Duodenal mucosa (tissue), 2 donors: ENCODE measurements at regions not wholly inside any gene's neighbourhood (a gene's known extent, or its start where the extent isn't known, plus 50 kb on each side); places are given as distances from the start of the nearest gene placed in this dataset.

ENCODE experiments used
- H3K27ac ChIP-seq: one replicate; pipeline ENCODE4 v1.7.0; 2013; ENCODE audit warnings: low read depth, low read length
- H3K27me3 ChIP-seq, 2 donors: one replicate each; pipeline ENCODE4 v1.7.0; 2013; ENCODE audit warnings: low read length in 2 of 2, control low read depth in 1 of 2; ENCODE audit not compliant: insufficient read depth in 2 of 2, control insufficient read depth in 1 of 2
- H3K36me3 ChIP-seq, 2 donors: one replicate each; pipeline ENCODE4 v1.7.0; 2013; ENCODE audit warnings: low read length in 2 of 2, control low read depth in 1 of 2; ENCODE audit not compliant: insufficient read depth in 2 of 2, control insufficient read depth in 1 of 2
- H3K4me1 ChIP-seq, 2 donors: one replicate each; pipeline ENCODE4 v1.7.0; 2013; ENCODE audit warnings: low read length in 2 of 2, control low read depth in 1 of 2; ENCODE audit not compliant: insufficient read depth in 2 of 2, control insufficient read depth in 1 of 2
- H3K4me3 ChIP-seq, 2 donors: one replicate each; pipeline ENCODE4 v1.7.0; 2013; ENCODE audit warnings: low read length in 2 of 2, low read depth in 1 of 2
- H3K9ac ChIP-seq, 2 donors: one replicate each; pipeline ENCODE4 v1.7.0; 2013; ENCODE audit warnings: low read length in 2 of 2, low read depth in 1 of 2
- H3K9me3 ChIP-seq, 2 donors: one replicate each; pipeline ENCODE4 v1.7.0; 2013; ENCODE audit warnings: low read length in 2 of 2, control low read depth in 1 of 2; ENCODE audit not compliant: control insufficient read depth in 1 of 2

DNA sequence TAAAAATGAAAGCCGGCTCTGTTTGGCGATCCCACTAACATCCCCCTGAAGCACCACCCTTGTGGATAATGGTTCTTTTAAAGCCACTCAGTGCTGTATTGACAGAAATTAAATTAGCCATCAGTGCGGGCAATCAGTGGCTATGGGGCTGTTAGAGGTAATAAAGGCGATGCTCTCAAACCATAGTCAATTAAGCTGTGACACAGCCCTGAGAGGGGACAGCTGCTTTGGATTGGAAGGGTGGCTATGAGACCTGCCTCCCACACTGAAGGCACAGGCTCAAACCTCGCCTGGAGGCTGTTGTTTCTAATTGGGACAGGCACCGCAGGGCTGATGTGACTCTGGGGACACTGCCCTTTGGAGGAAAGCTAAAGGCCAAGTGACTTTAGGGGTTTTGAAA, 562.2 kb downstream of the VRK1 start:
- no peaks in the 10 kb centered on the region for H3K4me1 ChIP-seq
- H3K36me3 ChIP-seq = no peaks in the 10 kb centered on the region
- H3K9me3 ChIP-seq = no peaks in the 10 kb centered on the region
- H3K9ac ChIP-seq = no peak overlapping the region
- H3K27me3 ChIP-seq = no peaks in the 10 kb centered on the region
- no peak overlapping the region for H3K27ac ChIP-seq
- H3K4me3 ChIP-seq = no peak overlapping the region

DNA sequence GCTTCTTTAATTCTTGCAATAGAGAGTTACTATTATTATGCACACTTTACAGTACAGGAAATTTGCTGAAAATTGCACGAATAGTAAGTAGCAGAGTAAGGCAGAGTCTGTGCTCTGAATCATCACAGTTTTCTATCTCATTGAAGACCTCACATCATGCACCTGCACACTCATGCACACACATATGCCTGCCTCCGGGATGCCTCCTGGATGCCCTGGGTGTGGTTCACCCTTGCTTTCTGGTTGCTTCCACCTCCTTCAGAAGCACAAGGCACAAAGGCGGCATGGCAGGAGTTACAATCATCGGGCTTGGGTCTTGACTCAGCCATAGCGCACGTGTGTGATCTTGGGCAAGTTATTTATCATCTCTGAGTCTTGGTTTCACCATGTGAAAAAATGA, 564.0 kb downstream of the VRK1 start:
- no peaks in the 10 kb centered on the region for H3K36me3 ChIP-seq
- no peak overlapping the region for H3K9ac ChIP-seq
- peaks cover 0 to 4% of the 10 kb centered on the region in 2 donors for H3K27me3 ChIP-seq
- no peaks in the 10 kb centered on the region for H3K4me1 ChIP-seq
- no peak overlapping the region for H3K4me3 ChIP-seq
- no peaks in the 10 kb centered on the region for H3K9me3 ChIP-seq
- no peak overlapping the region for H3K27ac ChIP-seq

DNA sequence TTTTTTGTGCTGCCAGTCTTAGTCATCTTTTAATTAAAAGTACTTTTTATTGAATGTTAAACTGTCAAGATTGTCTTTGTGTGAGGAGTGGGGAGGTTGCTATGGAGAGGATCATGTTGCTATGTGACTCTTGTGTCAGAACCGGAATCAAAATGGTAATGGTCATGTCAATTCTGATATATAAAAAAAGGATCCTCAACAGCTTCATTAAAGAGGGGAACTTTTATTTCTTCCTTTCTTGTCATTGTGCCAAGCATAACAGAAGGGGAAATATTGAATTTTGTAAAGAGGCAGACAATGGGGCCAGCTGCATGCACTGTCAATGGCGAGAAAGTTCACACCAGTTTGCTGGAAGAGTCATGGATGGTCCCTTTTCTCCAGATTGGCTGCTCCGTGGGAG, 564.8 kb downstream of the VRK1 start:
- Histone ChIP-seq H3K4me1 (no peaks in the 10 kb centered on the region), H3K9me3 (no peaks in the 10 kb centered on the region), H3K9ac (no peak overlapping the region), H3K4me3 (no peak overlapping the region), H3K27me3 (peaks cover 0 to 4% of the 10 kb centered on the region in 2 donors), H3K27ac (no peak overlapping the region), H3K36me3 (no peaks in the 10 kb centered on the region)

DNA sequence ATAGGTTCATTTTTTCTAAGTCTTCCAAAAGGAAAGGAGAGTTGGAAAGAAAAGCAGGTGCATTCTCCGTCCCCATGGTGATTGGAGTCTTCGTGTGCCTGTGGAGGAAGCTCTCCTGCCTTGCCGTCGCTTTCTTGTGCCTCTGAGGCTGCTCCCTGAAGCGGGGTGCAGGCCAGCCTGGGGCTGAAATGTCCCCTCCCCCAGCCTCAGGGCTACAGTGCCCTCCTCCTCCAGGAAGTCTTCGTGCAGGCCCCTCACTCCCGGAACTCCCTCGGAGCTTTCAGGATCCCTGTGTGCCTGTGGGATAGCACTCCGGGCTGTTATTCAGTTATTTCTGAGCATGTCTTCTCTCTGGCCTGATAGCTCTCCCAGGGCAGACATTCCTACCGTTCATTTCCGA, 569.2 kb downstream of the VRK1 start:
- H3K4me1 ChIP-seq = no peaks in the 10 kb centered on the region
- H3K4me3 ChIP-seq = no peak overlapping the region
- peaks cover 0 to 4% of the 10 kb centered on the region in 2 donors for H3K27me3 ChIP-seq
- H3K36me3 ChIP-seq = no peaks in the 10 kb centered on the region
- no peaks in the 10 kb centered on the region for H3K9me3 ChIP-seq
- H3K9ac ChIP-seq = no peak overlapping the region
- H3K27ac ChIP-seq = no peak overlapping the region

DNA sequence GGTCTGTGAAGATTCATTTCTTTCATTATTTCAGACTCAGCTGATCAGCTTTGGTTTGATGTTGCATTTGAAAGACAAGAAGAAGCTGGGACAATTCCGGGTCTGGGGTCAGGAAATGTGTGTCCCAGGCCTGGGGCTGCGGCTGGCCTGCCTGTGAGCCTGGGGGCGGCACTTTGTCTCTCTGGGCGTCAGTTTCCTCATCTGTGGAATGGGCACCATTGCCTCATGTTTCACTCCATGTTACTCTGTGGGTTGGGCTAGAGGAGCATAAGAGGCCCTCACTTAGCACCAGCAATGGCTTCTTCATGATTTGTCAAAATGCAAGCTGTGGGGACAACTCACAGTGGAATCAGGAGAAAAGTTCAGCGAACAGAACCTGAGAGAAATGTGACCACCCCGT, 570.1 kb downstream of the VRK1 start:
- no peak overlapping the region for H3K27ac ChIP-seq
- no peaks in the 10 kb centered on the region for H3K36me3 ChIP-seq
- peaks cover 0 to 4% of the 10 kb centered on the region in 2 donors for H3K27me3 ChIP-seq
- H3K9me3 ChIP-seq = no peaks in the 10 kb centered on the region
- no peak overlapping the region for H3K9ac ChIP-seq
- no peaks in the 10 kb centered on the region for H3K4me1 ChIP-seq
- no peak overlapping the region for H3K4me3 ChIP-seq

DNA sequence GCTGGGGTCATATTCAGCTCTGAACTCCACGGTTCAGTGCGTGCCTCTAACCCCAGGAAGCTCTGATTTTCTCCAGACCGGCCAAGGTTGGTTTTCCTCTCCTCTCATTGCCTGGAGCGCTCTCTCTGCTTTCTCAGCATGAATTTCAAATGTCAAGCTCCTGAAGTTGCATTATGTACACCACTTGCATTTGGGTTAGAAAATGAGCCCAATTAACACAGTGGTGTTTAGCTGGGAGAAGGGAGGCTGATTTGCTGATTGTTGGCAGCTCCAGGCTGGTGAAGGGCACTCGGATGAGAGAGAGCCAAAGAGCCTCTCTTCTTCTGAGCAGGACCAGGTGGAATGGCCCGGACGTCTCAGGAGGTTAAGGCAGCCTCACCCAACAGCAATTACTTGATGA, 570.9 kb downstream of the VRK1 start:
- H3K4me1 ChIP-seq = no peaks in the 10 kb centered on the region
- H3K9me3 ChIP-seq = no peaks in the 10 kb centered on the region
- H3K9ac ChIP-seq = no peak overlapping the region

DNA sequence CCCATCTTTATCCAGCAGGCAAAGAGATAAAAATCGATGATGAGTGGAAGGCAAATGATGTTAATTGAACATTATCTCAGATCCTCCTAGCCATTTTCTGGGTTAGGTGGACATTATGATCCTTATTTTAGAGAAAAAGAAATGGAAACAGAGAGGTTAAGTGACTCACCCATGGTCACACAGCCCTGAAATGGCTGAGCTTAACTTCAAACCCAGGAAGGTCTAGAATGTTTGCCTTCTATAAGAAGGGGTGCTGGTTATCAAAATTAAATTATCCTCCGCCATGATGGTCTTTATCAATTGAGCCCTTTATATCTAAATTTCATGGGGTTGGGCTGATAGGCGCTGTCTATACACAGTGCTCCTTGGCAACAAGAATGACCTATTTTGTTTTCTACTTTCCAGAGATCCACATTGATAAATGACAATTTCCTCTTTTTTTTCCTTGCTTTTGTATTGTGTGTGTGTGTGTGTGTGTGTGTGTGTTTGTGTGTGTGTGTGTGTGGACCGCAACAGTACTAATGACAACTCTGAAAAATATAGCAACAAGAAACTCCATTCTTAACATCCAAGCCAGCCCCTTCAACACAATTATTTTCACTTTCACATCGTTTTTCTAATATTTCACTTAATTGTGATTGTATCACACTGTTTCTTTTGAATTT, 571.9 kb downstream of the VRK1 start:
- H3K9ac ChIP-seq = no peak overlapping the region
- no peaks in the 10 kb centered on the region for H3K36me3 ChIP-seq
- H3K9me3 ChIP-seq = no peaks in the 10 kb centered on the region
- no peak overlapping the region for H3K27ac ChIP-seq
- no peak overlapping the region for H3K4me3 ChIP-seq
- no peaks in the 10 kb centered on the region for H3K4me1 ChIP-seq
- H3K27me3 ChIP-seq = peaks cover 0 to 4% of the 10 kb centered on the region in 2 donors

More for the DNA sequence above, 570.9 kb downstream of the VRK1 start:
- H3K36me3 ChIP-seq = no peaks in the 10 kb centered on the region
- no peak overlapping the region for H3K27ac ChIP-seq
- H3K27me3 ChIP-seq = peaks cover 0 to 4% of the 10 kb centered on the region in 2 donors
- H3K4me3 ChIP-seq = no peak overlapping the region

DNA sequence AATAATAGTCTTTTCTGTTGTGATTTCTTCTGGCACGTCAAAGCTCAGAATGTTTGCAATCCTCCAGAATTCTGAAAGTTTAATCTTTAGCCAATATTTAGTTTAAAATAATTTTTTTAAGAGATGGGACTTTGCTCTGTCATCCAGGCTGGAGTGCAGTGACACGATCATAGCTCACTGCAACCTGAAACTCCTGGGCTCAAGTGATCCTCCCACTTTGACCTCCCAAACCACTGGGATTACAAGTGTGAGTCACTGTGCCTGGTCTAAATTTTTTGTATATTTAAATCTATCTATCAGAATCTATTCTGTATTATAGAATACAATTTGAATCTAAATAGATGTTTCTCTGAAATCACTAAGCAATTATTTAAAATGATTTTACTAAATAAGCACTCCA, 572.7 kb downstream of the VRK1 start:
- H3K27me3 ChIP-seq = peaks cover 0 to 4% of the 10 kb centered on the region in 2 donors
- no peaks in the 10 kb centered on the region for H3K4me1 ChIP-seq
- no peak overlapping the region for H3K4me3 ChIP-seq
- H3K9me3 ChIP-seq = no peaks in the 10 kb centered on the region
- no peak overlapping the region for H3K9ac ChIP-seq
- no peak overlapping the region for H3K27ac ChIP-seq
- H3K36me3 ChIP-seq = no peaks in the 10 kb centered on the region

DNA sequence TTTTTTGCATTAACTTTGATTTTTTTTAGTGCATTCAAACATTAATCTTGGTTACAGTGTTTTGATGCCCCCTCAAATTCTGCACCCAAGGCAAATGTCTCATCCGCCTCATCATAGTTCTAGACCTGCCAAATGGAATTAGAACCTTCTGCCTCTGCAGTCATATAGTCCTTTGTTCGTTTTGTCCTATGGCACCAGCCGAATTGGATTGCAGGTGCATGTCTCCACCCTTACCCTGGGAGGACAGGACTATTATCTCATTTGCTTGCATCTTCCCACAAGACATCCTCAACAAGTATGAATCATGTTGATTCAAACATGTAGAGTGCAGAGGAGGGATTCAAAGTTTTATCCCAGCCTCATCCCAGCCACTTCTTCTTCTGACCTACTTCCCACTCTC, 579.1 kb downstream of the VRK1 start:
- no peaks in the 10 kb centered on the region for H3K36me3 ChIP-seq
- no peaks in the 10 kb centered on the region for H3K4me1 ChIP-seq
- H3K4me3 ChIP-seq = no peak overlapping the region
- H3K9me3 ChIP-seq = peaks cover 0 to 3% of the 10 kb centered on the region in 2 donors
- H3K27ac ChIP-seq = no peak overlapping the region
- no peak overlapping the region for H3K9ac ChIP-seq
- no peaks in the 10 kb centered on the region for H3K27me3 ChIP-seq

DNA sequence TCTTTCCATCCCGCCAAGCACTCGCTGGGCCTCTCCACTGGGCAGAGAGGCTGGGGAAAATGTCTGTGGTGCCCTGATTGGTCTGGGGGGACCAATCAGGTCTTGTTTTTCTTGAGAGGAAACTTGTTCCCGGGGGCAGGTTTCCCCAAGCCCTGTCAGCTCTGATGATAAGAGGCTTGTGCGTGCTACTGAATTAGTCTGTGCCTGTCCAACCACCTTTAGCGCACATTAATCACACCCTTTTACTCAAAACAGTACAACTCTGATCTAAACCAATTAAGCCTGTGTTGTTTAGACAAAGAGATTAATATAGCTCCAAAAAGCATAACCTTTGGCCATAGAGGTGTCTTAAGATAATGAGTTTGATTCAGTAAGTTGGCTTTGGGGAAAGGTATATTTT, 580.4 kb downstream of the VRK1 start:
- Histone ChIP-seq H3K27me3 (no peaks in the 10 kb centered on the region), H3K4me1 (no peaks in the 10 kb centered on the region), H3K9me3 (peaks cover 0 to 7% of the 10 kb centered on the region in 2 donors), H3K27ac (no peak overlapping the region), H3K4me3 (no peak overlapping the region), H3K36me3 (no peaks in the 10 kb centered on the region), H3K9ac (no peak overlapping the region)
